ENCODE measurements at regions not wholly inside any gene's neighbourhood (a gene's known extent, or its start where the extent isn't known, plus 50 kb on each side); places are given as distances from the start of the nearest gene placed in this dataset.

- no TSS peak for BruUV-seq (replicated peaks)
- Histone ChIP-seq H4K20me1 (ENCODE audit: control insufficient read depth, insufficient read depth) (no peaks in the 10 kb centered on the region), H3K9me3 (replicated peaks; ENCODE audit: control insufficient read depth, insufficient read depth, low read length) (no peaks in the 10 kb centered on the region), H3K36me3 (ENCODE audit: control insufficient read depth in 2 of 2, insufficient read depth in 2 of 2, low read length in 1 of 2) (no peaks in the 10 kb centered on the region), H3K4me3 (no peak overlapping the region), H3K4me2 (ENCODE audit: control insufficient read depth, insufficient read depth) (no peak overlapping the region), H3K27ac (ENCODE audit: control insufficient read depth, insufficient read depth) (no peak overlapping the region), H3K4me1 (ENCODE audit: control insufficient read depth, insufficient read depth, low read length) (no peaks in the 10 kb centered on the region), H3K27me3 (replicated peaks in 1 of 2; ENCODE audit: control insufficient read depth in 2 of 2, insufficient read depth in 2 of 2, low read length in 1 of 2) (no peaks in the 10 kb centered on the region), H3K79me2 (ENCODE audit: control insufficient read depth, insufficient read depth, low read length) (no peaks in the 10 kb centered on the region), H3K9ac (ENCODE audit: control insufficient read depth, insufficient read depth, low read length) (no peak overlapping the region), H2AFZ (ENCODE audit: control insufficient read depth, low read depth, low read length) (no peak overlapping the region)
- no peak for DNase-seq (ENCODE audit: low read depth, low spot score)
- FAIRE-seq, result no peak
- ChIA-PET SMC1A (ENCODE audit: uncharacterized antibody, unreplicated experiment) (interaction anchor here (0.9 kb wide), 1 partner anchor 14 kb away, joined by 3 read pairs; no protein-coding TSS in a partner anchor), POLR2A (no interaction called here), CTCF (no interaction called here), RAD21 (ENCODE audit: unreplicated experiment) (no interaction called here)
- no peak for ATAC-seq
- in situ Hi-C loops (cut with MboI), result no loop called here
- 40% methylated on average over 3 of the region's 3 CpGs for WGBS (ENCODE audit: insufficient coverage, insufficient replicate concordance, low lambda C conversion rate, missing lambda C conversion rate)
- intact Hi-C loops (cut with micrococcal nuclease; ENCODE audit: unreplicated experiment), result no loop called here
- TF ChIP-seq JUND (IDR thresholded peaks at IDR 0.05; ENCODE audit: low read depth, low read length) (no peak), RUNX3 (IDR thresholded peaks at IDR 0.05; ENCODE audit: low read length) (no peak), BCL3 (IDR thresholded peaks at IDR 0.05; ENCODE audit: borderline replicate concordance, insufficient read depth, low read depth, low read length, poor library complexity, severe bottlenecking) (no peak), SMAD5 (IDR thresholded peaks at IDR 0.05; ENCODE audit: low read depth) (no peak), IKZF2 (IDR thresholded peaks at IDR 0.05) (no peak), ZNF622 (IDR thresholded peaks at IDR 0.05) (no peak), NRF1 (conservative IDR thresholded peaks at IDR 0.05; ENCODE audit: low read depth, low read length) (no peak), ZNF217 (IDR thresholded peaks at IDR 0.05) (no peak), POLR2AphosphoS2 (IDR thresholded peaks at IDR 0.05; ENCODE audit: low read depth, low read length) (no peak), KAT2A (conservative IDR thresholded peaks at IDR 0.05; ENCODE audit: control insufficient read depth, low read depth, low read length) (no peak), RBBP5 (conservative IDR thresholded peaks at IDR 0.05) (no peak), BACH1 (IDR thresholded peaks at IDR 0.05; ENCODE audit: borderline replicate concordance) (no peak)
Observed at GRCh38 chr7:46191296-46191695, 270.2 kb upstream of the IGFBP3 start.
